ENCODE measurements at regions not wholly inside any gene's neighbourhood (a gene's known extent, or its start where the extent isn't known, plus 50 kb on each side); places are given as distances from the start of the nearest gene placed in this dataset.

- in situ Hi-C loops (cut with MboI): no loop called here
- Histone ChIP-seq H3K4me1 (ENCODE audit: control insufficient read depth, insufficient read depth, low read length) (no peaks in the 10 kb centered on the region), H3K79me2 (ENCODE audit: control insufficient read depth, insufficient read depth, low read length) (no peaks in the 10 kb centered on the region), H4K20me1 (ENCODE audit: control insufficient read depth, insufficient read depth) (no peaks in the 10 kb centered on the region), H3K4me2 (ENCODE audit: control insufficient read depth, insufficient read depth) (no peak overlapping the region), H3K9me3 (replicated peaks; ENCODE audit: control insufficient read depth, insufficient read depth, low read length) (no peaks in the 10 kb centered on the region), H3K27ac (ENCODE audit: control insufficient read depth, insufficient read depth) (no peak overlapping the region), H3K27me3 (replicated peaks in 1 of 2; ENCODE audit: control insufficient read depth in 2 of 2, insufficient read depth in 2 of 2, low read length in 1 of 2) (no peaks in the 10 kb centered on the region), H3K4me3 (no peak overlapping the region), H3K36me3 (ENCODE audit: control insufficient read depth in 2 of 2, insufficient read depth in 2 of 2, low read length in 1 of 2) (no peaks in the 10 kb centered on the region), H3K9ac (ENCODE audit: control insufficient read depth, insufficient read depth, low read length) (no peak overlapping the region), H2AFZ (ENCODE audit: control insufficient read depth, low read depth, low read length) (no peak overlapping the region)
- no peak for DNase-seq (ENCODE audit: low read depth, low spot score)
- FAIRE-seq: no peak
- TF ChIP-seq CHD1 (IDR thresholded peaks at IDR 0.05; ENCODE audit: low read depth, low read length) (no peak), BRCA1 (IDR thresholded peaks at IDR 0.05; ENCODE audit: low read depth, low read length) (no peak), MYC (IDR thresholded peaks at IDR 0.05; ENCODE audit: insufficient read depth, insufficient read length, insufficient replicate concordance, low read length, severe bottlenecking) (no peak), STAT3 (IDR thresholded peaks at IDR 0.05; ENCODE audit: low read depth, low read length) (no peak), SRF (IDR thresholded peaks at IDR 0.05; ENCODE audit: low read depth in 2 of 2, low read length in 2 of 2) (no peak), YY1 (IDR thresholded peaks at IDR 0.05; ENCODE audit: low read depth, low read length) (no peak), ZNF24 (IDR thresholded peaks at IDR 0.05) (no peak), ZNF207 (IDR thresholded peaks at IDR 0.05; ENCODE audit: borderline replicate concordance) (no peak), DPF2 (IDR thresholded peaks at IDR 0.05) (no peak), RELB (IDR thresholded peaks at IDR 0.05; ENCODE audit: low read depth) (no peak), EGR1 (IDR thresholded peaks at IDR 0.05; ENCODE audit: borderline replicate concordance in 1 of 2, low read depth in 2 of 2, low read length in 2 of 2) (no peak)
- ChIA-PET CTCF (no interaction called here), SMC1A (ENCODE audit: uncharacterized antibody, unreplicated experiment) (no interaction called here), POLR2A (no interaction called here), RAD21 (ENCODE audit: unreplicated experiment) (no interaction called here)
- intact Hi-C loops (cut with micrococcal nuclease; ENCODE audit: unreplicated experiment): no loop called here
- ATAC-seq: no peak
- BruUV-seq (replicated peaks): no TSS peak
- WGBS (ENCODE audit: insufficient coverage, insufficient replicate concordance, low lambda C conversion rate, missing lambda C conversion rate): 70% methylated on average over 1 of the region's 1 CpG
These were observed 444.1 kb upstream of the PSMD7 start for GRCh38 chr16:73852561-73852960.
